Right lobe of liver (tissue), 4 donors: ENCODE measurements at regions not wholly inside any gene's neighbourhood (a gene's known extent, or its start where the extent isn't known, plus 50 kb on each side); places are given as distances from the start of the nearest gene placed in this dataset.

ENCODE experiments used
- CTCF ChIP-seq, 4 donors: fragments of 200-600 bp in 3 of 4; fragments of 450-650 bp in 1 of 4; IDR thresholded peaks; one replicate each; pipeline versions ENCODE4 v1.5.1 to v1.8.0; 2016 to 2022; ENCODE audit warnings: antibody characterized with exemption in 4 of 4, mild to moderate bottlenecking in 2 of 4
- POLR2A ChIP-seq: fragments of 450-650 bp; IDR thresholded peaks from one replicate; pipeline ENCODE4 v1.6.1; 2017; ENCODE audit warnings: antibody characterized with exemption, mild to moderate bottlenecking
- donor health status: DM: no; HTN: no; CAD: no.
- donor health status: DM: no; HTN: no; CAD: no.
- donor health status: DM: no; HTN: yes; CAD: no.

GRCh38 chr3:105927741-105928140, 58.9 kb upstream of the CBLB start:
- TF ChIP-seq CTCF (IDR thresholded peaks at IDR 0.05) (no peak), POLR2A (no peak)
